Vagina (tissue), 2 donors: ENCODE measurements at regions not wholly inside any gene's neighbourhood (a gene's known extent, or its start where the extent isn't known, plus 50 kb on each side); places are given as distances from the start of the nearest gene placed in this dataset.

Experiments
- CTCF ChIP-seq, 3 experiments: fragments of 450-650 bp in 2 of 3; fragments of 200-600 bp in 1 of 3; sonication (generic) in 1 of 3; IDR thresholded peaks; one replicate each; pipeline ENCODE4 v1.5.1; 2017 to 2019; ENCODE audit warnings: antibody characterized with exemption in 3 of 3, mild to moderate bottlenecking in 2 of 3, moderate library complexity in 2 of 3
- POLR2A ChIP-seq, 2 donors: fragments of 450-650 bp; IDR thresholded peaks; one replicate each; pipeline ENCODE4 v1.6.1; 2017; ENCODE audit warnings: antibody characterized with exemption in 2 of 2, mild to moderate bottlenecking in 2 of 2, moderate library complexity in 2 of 2
- POLR2AphosphoS5 ChIP-seq, 2 donors: sonication (generic); formaldehyde crosslinking; IDR thresholded peaks; one replicate each; pipeline ENCODE4 v1.9.0; 2017; ENCODE audit warnings: antibody characterized with exemption in 2 of 2, mild to moderate bottlenecking in 2 of 2, low read depth in 1 of 2; ENCODE audit not compliant: insufficient read depth in 1 of 2

GRCh38 chr2:5287558-5288334 is 404.4 kb upstream of the SOX11 start:
- TF ChIP-seq CTCF (IDR thresholded peaks at IDR 0.05) (no peak), POLR2A (IDR thresholded peaks at IDR 0.05) (no peak), POLR2AphosphoS5 (IDR thresholded peaks at IDR 0.05; ENCODE audit: insufficient read depth in 1 of 2, low read depth in 1 of 2) (no peak)
